Stimulated activated memory B cell treated with anti-CD40 and anti-IgM and Interleukin-4, amounts not matched to agents 10 μg/mL and 1 μg/mL and 100 μg/mL, for 72 hours (primary cell): ENCODE measurements at regions not wholly inside any gene's neighbourhood (a gene's known extent, or its start where the extent isn't known, plus 50 kb on each side); places are given as distances from the start of the nearest gene placed in this dataset.
"Not testable (repeated sequence)": the region's sequence is repeated elsewhere in the genome, so short reads cannot be mapped to it uniquely, and the experiment has no call there.

Experiments
- ATAC-seq: fragments of 150-1000 bp; cut with Tn5 transposase; 2 replicates; pipeline ENCODE4 v1.10.0; 2021
- H3K27ac Mint-ChIP-seq: one replicate; pipeline ENCODE4 v1.8.0; 2022; ENCODE audit warnings: mild to moderate bottlenecking, mixed read lengths
- H3K27me3 Mint-ChIP-seq: one replicate; pipeline ENCODE4 v1.8.0; 2022; ENCODE audit warnings: mixed read lengths
- H3K36me3 Mint-ChIP-seq: one replicate; pipeline ENCODE4 v1.8.0; 2022; ENCODE audit warnings: mixed read lengths
- H3K4me1 Mint-ChIP-seq: one replicate; pipeline ENCODE4 v1.8.0; 2022; ENCODE audit warnings: mixed read lengths
- H3K4me3 Mint-ChIP-seq: one replicate; pipeline ENCODE4 v1.8.0; 2022; ENCODE audit warnings: mild to moderate bottlenecking, moderate library complexity, mixed read lengths
- H3K9me3 Mint-ChIP-seq: one replicate; pipeline ENCODE4 v1.8.0; 2022; ENCODE audit warnings: mixed read lengths

DNA sequence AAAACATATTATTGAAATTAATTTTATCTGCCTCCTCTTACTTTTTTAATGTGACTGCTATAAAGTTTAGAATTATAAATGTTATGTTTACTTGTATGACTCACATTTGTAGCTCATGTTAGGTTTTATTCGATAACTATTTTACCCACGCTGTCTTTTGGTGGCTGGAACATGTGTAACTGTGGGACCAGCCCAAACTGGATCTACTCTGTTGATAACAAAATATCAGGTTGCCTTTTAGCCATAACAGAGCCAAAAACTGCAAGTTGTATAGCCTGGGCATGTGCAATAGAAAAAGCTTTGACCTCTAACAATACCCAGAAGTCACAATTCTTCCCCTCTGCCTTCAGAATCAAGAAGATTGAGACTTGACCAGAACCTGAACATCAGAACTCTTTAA lies 356.5 kb downstream of the PRELID2 start:
- no peak for ATAC-seq
- peaks cover 3% of the 10 kb centered on the region for H3K9me3 Mint-ChIP-seq
- H3K27me3 Mint-ChIP-seq = no peaks in the 10 kb centered on the region
- H3K36me3 Mint-ChIP-seq = no peaks in the 10 kb centered on the region
- H3K4me1 Mint-ChIP-seq = no peaks in the 10 kb centered on the region
- no peak overlapping the region for H3K4me3 Mint-ChIP-seq
- H3K27ac Mint-ChIP-seq = no peak overlapping the region

DNA sequence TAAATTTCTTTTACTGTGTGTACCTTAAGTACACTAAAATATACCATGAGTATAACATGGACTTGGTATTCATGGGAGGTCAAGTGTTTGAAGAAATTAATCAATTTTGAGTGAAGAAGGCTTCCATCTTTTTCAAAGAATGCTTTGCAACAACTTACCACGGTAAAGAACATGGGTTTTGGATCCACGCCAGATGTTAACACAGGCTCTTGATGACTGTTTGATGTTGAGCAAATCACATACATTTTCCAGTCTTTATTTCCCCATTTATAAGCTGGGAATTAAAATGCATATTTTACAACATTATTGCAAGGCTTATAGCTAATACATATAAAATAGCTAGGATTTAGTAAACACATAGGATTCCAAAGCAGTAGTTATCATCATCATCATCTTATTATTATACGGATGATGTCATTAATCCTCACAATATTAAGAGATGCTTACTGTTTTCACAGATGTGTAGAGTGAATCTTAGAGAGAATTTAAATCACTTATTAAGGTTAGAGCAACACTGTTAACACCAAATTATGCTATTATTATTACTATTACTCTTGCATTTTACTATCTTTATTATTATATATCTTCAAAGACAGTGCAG lies 362.0 kb downstream of the PRELID2 start:
- no peaks in the 10 kb centered on the region for H3K27me3 Mint-ChIP-seq
- H3K4me3 Mint-ChIP-seq = no peak overlapping the region
- no peak for ATAC-seq
- H3K36me3 Mint-ChIP-seq = no peaks in the 10 kb centered on the region
- H3K27ac Mint-ChIP-seq = no peak overlapping the region
- H3K9me3 Mint-ChIP-seq = no peaks in the 10 kb centered on the region
- H3K4me1 Mint-ChIP-seq = no peaks in the 10 kb centered on the region

DNA sequence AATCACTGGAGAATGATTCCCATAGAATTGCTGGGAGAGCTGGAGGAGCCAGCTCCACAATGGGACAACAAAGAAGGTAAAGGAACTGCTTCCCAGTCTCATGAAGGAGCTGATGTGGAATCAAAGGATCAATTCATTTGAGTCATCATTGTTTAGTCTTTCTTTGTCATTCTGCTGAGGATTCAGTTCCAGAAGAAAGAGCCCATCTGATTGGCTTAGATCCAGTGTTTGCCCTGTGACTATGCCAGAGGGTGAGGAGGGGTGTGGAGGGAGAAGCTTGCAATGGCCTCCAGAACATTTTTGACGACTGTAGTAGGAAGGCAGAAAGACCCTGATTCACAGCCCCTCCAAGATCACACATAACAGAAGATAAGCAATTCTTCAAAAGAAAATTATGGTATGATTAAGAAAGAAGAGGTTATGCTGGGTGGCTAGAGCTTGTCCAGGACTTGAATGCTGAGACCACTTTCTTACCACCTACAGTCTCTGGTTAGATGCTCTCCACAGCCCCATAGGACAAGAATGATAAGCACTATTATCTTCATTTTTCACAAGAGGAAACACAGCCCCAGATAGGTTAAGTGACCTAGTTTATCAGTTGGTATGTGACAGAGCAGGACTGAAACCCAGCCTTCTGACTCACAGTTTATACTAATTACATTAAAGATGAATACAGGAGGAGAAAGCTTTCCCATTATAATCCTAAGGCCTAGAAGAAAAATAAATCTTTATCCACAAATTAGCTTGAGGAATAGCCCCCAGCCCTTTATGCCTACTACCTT lies 363.1 kb downstream of the PRELID2 start:
- Mint-ChIP-seq H3K9me3 (no peaks in the 10 kb centered on the region), H3K36me3 (no peaks in the 10 kb centered on the region), H3K27me3 (no peaks in the 10 kb centered on the region), H3K4me3 (no peak overlapping the region), H3K27ac (no peak overlapping the region), H3K4me1 (no peaks in the 10 kb centered on the region)
- ATAC-seq = no peak

DNA sequence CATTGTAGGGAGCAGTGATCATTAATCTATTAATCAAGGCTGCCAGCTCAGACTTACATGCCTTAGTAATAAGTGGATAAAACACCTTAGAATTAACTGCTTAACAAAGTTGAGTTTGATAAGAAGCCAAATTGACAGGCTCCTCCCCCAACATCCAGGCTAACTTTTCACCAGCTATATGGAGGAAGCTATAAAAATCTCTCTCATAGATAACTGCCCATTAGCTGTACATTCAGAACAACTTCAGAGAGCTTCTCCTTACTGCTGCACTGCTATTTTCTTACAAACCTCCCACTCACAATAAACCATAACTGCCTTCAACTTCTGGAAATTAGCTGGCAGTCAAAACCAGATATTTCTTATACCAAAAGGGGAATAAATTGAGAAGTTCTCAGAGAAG lies 364.1 kb downstream of the PRELID2 start:
- Mint-ChIP-seq H3K4me1 (no peaks in the 10 kb centered on the region), H3K9me3 (no peaks in the 10 kb centered on the region), H3K27ac (no peak overlapping the region), H3K4me3 (no peak overlapping the region), H3K36me3 (no peaks in the 10 kb centered on the region), H3K27me3 (no peaks in the 10 kb centered on the region)
- ATAC-seq = no peak

DNA sequence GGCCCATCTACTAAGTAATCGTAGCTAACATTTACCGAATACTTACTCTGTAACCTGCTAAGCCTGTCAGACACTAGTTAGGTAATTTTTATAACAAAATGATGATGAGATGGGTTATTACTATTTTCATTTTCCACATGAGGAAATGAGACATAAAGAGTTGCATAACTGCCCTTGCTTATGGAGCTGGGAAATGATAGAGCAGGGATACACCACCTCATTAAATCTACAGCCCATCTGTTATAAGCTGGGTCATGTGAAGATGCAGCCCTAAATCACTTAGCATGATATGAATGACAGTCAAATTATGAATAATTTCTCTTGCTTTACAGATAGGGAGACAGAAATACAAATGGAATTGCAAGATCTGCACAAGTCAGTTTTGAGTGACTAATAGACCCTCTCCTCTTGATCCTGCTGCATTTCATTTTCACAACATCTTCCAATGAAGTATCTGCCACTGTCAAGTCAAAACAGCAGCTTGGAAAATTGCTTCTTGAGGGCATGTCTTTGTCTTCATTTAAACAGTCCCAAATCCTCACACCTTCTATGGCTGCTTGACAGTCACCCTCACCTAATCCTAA lies 364.7 kb downstream of the PRELID2 start:
- no peak overlapping the region for H3K4me3 Mint-ChIP-seq
- no peaks in the 10 kb centered on the region for H3K36me3 Mint-ChIP-seq
- no peaks in the 10 kb centered on the region for H3K4me1 Mint-ChIP-seq
- no peaks in the 10 kb centered on the region for H3K9me3 Mint-ChIP-seq
- H3K27ac Mint-ChIP-seq = no peak overlapping the region
- no peak for ATAC-seq
- H3K27me3 Mint-ChIP-seq = no peaks in the 10 kb centered on the region

DNA sequence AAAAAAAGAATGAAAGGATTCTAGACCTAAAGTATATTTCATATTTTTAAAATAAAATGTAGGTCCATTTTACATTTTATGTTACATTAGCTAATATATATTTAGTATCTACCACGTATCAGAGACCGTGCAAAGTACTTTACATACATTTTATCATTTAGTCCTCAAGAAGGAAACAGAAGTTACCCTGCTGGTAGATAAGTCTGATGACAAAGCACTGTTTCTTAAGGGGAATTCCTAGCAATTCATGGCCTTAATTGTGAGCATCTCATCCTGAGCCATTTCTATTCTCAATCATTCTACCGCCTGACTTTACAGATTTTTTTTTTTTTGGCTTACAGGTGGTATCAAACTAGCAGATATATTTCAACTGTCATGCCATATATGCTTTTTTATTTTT lies 367.7 kb downstream of the PRELID2 start:
- Mint-ChIP-seq H3K9me3 (no peaks in the 10 kb centered on the region), H3K27ac (no peak overlapping the region), H3K4me1 (no peaks in the 10 kb centered on the region), H3K36me3 (no peaks in the 10 kb centered on the region), H3K27me3 (no peaks in the 10 kb centered on the region), H3K4me3 (no peak overlapping the region)
- no peak for ATAC-seq

DNA sequence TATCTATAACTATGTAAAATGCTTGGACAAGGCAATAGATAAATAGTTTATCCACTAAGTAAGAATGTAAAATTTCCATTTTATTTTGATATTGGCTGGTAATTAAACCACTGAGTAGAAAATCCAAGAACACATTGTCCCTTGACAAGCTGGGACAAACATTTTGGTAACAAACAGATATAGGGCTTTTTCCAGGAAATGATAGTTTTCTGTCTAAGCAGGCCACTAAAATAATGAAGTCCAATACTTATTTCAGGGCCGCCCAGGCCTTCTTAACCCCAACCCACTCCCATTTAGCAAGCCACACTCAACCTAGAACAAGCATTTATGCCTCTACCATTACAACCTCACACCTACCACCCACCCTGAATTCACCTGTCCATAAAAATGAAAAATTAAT lies 368.6 kb downstream of the PRELID2 start:
- H3K9me3 Mint-ChIP-seq = no peaks in the 10 kb centered on the region
- no peak overlapping the region for H3K27ac Mint-ChIP-seq
- ATAC-seq = no peak
- no peaks in the 10 kb centered on the region for H3K27me3 Mint-ChIP-seq
- H3K4me1 Mint-ChIP-seq = no peaks in the 10 kb centered on the region
- H3K36me3 Mint-ChIP-seq = no peaks in the 10 kb centered on the region
- H3K4me3 Mint-ChIP-seq = no peak overlapping the region

DNA sequence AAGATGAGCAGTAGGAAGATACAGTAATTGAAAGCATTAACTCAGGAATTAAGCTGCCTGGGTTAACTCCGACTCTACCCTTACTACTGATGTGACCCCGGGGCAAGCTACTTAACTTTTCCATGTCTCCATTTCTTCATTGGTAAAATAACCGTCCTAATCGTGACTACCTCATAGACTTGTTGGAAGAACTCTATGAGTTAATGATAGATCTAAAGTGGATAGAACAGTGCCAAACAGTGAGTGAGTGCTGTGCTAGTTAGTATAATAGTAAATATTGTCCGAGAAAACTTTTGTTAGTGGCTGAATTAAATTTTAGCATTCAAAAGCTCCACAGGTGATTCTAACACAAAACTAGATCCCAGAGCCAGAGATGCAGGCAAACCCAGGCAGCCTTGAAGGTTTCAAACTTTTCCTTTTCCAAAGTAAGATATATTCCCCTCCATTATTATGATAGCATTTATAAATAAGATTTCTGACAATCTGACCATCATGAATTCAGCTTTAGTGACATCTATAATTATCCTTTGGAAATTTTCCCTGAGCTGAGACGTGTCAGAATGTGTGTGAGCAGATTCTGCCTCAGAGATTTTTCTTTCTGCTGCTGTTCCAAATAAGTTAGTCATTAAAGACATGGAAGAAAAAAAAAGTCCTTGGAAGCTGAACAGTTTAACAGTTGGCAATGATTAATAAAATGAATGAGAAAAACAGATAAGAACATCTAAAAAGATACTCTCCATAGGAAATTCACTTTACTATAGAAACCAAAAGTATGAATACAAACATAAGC lies 369.5 kb downstream of the PRELID2 start:
- no peaks in the 10 kb centered on the region for H3K9me3 Mint-ChIP-seq
- H3K4me1 Mint-ChIP-seq = no peaks in the 10 kb centered on the region
- no peak overlapping the region for H3K27ac Mint-ChIP-seq
- no peaks in the 10 kb centered on the region for H3K36me3 Mint-ChIP-seq
- ATAC-seq = no peak
- no peak overlapping the region for H3K4me3 Mint-ChIP-seq
- H3K27me3 Mint-ChIP-seq = no peaks in the 10 kb centered on the region

DNA sequence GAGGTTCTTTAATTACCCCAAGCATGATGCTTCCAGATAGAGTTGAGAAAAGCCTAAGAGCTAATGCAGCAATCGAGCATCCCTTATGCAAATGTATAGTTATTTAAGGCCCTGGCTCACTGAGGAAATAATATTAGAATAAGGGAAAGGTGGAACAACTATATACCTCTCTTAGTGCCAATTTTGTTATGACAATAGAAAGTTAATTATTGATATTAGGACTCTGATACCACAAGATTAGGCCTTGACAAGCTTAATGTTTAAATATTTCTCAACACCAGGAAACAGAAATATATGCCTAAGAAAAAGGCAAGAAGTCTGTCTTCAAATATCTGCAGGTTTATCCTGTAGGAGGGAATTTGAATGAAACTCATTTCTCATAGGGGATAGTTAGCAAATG lies 371.0 kb downstream of the PRELID2 start:
- H3K4me1 Mint-ChIP-seq = no peaks in the 10 kb centered on the region
- H3K4me3 Mint-ChIP-seq = no peak overlapping the region
- no peak for ATAC-seq
- no peak overlapping the region for H3K27ac Mint-ChIP-seq
- no peaks in the 10 kb centered on the region for H3K36me3 Mint-ChIP-seq
- H3K9me3 Mint-ChIP-seq = no peaks in the 10 kb centered on the region
- H3K27me3 Mint-ChIP-seq = no peaks in the 10 kb centered on the region

DNA sequence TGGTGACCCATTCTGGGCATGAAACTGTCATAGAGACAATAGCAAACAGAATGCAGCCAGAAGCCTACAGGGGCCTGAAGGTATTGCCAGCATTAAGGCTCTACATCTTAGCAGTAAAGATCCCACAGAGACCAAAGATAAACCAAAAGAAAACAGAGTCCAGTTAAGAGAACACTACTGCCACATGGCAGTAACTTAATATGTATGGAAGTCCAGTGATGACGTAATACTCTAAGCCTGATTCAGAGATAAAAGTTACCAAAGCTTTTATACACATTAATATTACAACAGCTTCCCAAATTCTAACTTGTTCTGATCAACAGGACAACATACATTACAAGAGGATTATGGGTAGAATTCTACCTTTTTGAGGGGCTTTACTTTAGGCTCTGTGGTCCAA lies 371.5 kb downstream of the PRELID2 start:
- Mint-ChIP-seq H3K27ac (no peak overlapping the region), H3K4me3 (no peak overlapping the region), H3K27me3 (no peaks in the 10 kb centered on the region), H3K4me1 (no peaks in the 10 kb centered on the region), H3K36me3 (no peaks in the 10 kb centered on the region), H3K9me3 (no peaks in the 10 kb centered on the region)
- ATAC-seq = no peak

DNA sequence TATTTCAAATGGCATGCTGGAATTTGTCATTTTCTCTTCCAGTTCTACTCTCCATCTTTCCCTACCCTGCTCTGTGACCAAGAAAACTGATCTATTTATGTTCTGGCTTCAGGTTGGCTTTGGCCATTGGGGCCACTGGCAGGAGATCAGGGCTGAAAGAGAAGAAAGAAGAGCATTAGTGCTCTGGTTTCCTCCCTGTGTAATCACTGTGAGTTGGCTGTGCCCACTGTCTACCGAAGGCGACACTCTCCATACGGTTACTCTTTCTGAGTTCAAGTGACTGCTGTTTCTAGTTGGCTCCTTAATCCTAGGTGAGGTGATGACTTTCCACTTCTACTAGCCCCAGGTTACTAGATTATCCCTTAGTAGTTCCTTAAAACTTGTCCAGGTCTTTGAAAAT lies 372.6 kb downstream of the PRELID2 start:
- Mint-ChIP-seq H3K9me3 (no peaks in the 10 kb centered on the region), H3K27ac (no peak overlapping the region), H3K36me3 (no peaks in the 10 kb centered on the region), H3K4me1 (no peaks in the 10 kb centered on the region), H3K4me3 (no peak overlapping the region), H3K27me3 (no peaks in the 10 kb centered on the region)
- ATAC-seq = no peak

DNA sequence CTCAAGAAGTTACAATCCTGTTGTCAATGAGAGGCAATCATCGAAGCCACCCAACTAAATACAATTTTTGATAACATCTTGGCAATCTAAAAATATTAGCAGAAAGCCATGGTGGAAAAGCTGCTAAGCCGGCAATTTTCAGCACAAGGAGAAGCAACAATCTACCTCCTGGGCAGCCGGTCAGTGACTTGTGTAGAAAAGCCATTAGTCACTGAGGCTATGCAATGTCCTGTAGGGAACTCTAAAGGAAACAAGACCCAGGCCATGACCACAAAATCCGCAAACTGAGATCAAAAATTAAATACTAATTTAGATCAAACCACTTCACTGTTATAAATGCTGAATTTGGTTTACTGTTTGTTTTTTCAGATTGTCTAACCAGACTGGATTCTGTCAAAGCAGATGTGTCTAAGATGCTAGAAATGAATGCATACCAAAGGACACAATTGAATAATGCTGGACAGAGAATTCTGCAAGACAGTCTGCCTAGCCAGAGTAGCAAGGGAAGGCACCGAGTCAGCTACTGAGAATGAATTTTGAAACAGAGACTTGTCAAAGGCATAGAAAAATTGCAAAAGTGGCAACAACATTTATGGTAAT lies 384.8 kb downstream of the PRELID2 start:
- Mint-ChIP-seq H3K9me3 (peaks cover 4% of the 10 kb centered on the region), H3K36me3 (no peaks in the 10 kb centered on the region), H3K4me1 (no peaks in the 10 kb centered on the region), H3K27ac (no peak overlapping the region), H3K27me3 (no peaks in the 10 kb centered on the region), H3K4me3 (no peak overlapping the region)
- no peak for ATAC-seq

DNA sequence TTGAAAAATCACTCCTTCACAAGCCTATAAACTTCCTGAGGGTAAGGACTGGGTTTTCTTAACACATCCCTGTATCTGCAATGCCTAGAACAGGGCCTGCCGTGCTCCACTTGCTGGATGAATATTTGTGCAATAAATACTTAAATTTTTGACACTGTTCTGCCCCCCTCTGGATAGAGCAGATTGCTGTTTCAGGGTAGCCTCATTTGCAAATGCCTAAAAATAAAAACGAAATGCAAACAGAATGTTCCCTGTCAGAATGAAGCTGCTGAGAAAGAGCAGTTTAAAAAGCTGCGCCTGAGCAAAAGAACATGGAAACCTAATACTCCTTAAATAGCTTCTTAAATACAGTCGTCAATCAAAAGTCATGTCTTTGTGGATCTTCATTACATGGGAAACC lies 385.3 kb downstream of the PRELID2 start:
- ATAC-seq = no peak
- H3K4me1 Mint-ChIP-seq = no peaks in the 10 kb centered on the region

DNA sequence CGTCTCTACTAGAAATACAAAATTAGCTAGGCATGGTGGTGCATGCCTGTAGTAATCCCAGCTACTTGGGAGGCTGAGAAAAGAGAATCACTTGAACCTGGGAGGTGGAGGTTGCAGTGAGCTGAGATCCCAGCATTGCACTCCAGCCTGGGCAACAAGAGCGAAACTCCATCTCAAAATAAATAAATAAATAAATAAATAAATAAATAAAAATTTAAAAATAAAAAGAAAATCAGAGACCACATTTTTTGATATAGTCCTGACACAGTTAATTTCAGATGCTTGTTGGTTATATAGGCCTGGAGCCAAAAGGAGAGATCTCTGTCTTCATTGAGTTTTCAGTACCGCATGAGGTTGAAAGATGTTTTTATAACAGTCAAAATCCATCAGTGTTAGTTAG lies 388.3 kb downstream of the PRELID2 start:
- not testable (repeated sequence) for ATAC-seq, H3K27ac Mint-ChIP-seq, H3K27me3 Mint-ChIP-seq, H3K9me3 Mint-ChIP-seq, H3K36me3 Mint-ChIP-seq, H3K4me3 Mint-ChIP-seq, H3K4me1 Mint-ChIP-seq

More for the DNA sequence above, 385.3 kb downstream of the PRELID2 start:
- H3K27ac Mint-ChIP-seq = no peak overlapping the region
- no peaks in the 10 kb centered on the region for H3K27me3 Mint-ChIP-seq
- H3K36me3 Mint-ChIP-seq = no peaks in the 10 kb centered on the region
- H3K9me3 Mint-ChIP-seq = peaks cover 4% of the 10 kb centered on the region
- no peak overlapping the region for H3K4me3 Mint-ChIP-seq

DNA sequence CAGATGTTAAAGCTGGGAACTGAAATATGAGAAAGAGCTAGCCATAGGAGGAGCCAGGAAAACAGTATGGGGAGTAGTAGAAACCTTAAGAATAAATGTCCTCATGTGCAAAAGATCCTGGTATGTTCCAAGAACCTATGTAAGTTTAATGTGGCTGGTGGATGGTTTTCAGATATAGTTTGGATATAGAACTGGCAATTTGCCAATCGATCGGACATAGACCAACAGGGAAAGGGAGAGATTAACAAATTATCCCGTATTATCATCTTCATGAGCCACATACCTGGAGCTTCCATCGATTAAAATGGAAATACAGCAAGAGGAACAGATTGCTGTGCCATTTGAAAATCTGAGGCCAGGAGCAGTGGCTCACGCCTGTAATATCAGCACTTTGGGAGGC lies 388.7 kb downstream of the PRELID2 start:
- H3K36me3 Mint-ChIP-seq = no peaks in the 10 kb centered on the region
- H3K4me3 Mint-ChIP-seq = no peak overlapping the region
- no peaks in the 10 kb centered on the region for H3K4me1 Mint-ChIP-seq
- H3K9me3 Mint-ChIP-seq = peaks cover 7% of the 10 kb centered on the region
- ATAC-seq = no peak
- no peaks in the 10 kb centered on the region for H3K27me3 Mint-ChIP-seq
- H3K27ac Mint-ChIP-seq = no peak overlapping the region
